T-cell (primary cell): ENCODE measurements at regions not wholly inside any gene's neighbourhood (a gene's known extent, or its start where the extent isn't known, plus 50 kb on each side); places are given as distances from the start of the nearest gene placed in this dataset.

ENCODE experiments used
- ATAC-seq, 4 experiments: fragments of 200-7000 bp in 3 of 4; fragments of 150-1000 bp in 1 of 4; cut with Tn5 transposase; replicated peaks in 1 of 4; 1 replicate in 3 of 4; 2 replicates in 1 of 4; pipeline ENCODE4 v1.10.0; 2021; ENCODE audit warnings: moderate library complexity in 3 of 4, mild to moderate bottlenecking in 2 of 4, moderate number of reproducible peaks in 1 of 4
- CTCF ChIA-PET, 2 donors: fragments of 300-600 bp; sonication (Branson Sonifier 250); formaldehyde crosslinking; loops; one replicate each; lab custom pipeline; 2022; ENCODE audit warnings: antibody characterized with exemption in 2 of 2; lab: Charles Lee
- POLR2A ChIA-PET, 2 donors: fragments of 300-600 bp; sonication (Branson Sonifier 250); formaldehyde crosslinking; loops; one replicate each; lab custom pipeline; 2022; ENCODE audit warnings: antibody characterized with exemption in 2 of 2; lab: Charles Lee
- DNase-seq, 35 experiments: peaks; one replicate each; pipeline versions ENCODE4 v3.0.0 to v3.0.0-alpha.2; 2013 to 2023
- H3K27ac ChIP-seq: one replicate; pipeline ENCODE4 v1.5.1; 2013; ENCODE audit warnings: low read length
- H3K27me3 ChIP-seq, 2 experiments: replicated peaks in 1 of 2; 1 replicate in 1 of 2; 2 replicates in 1 of 2; pipeline versions ENCODE4 v1.6.1 to v1.7.0; 2013; ENCODE audit warnings: low read length in 1 of 2, mixed read lengths in 1 of 2; ENCODE audit not compliant: control insufficient read depth in 2 of 2, insufficient read depth in 2 of 2; ENCODE audit errors: extremely low read depth in 1 of 2
- H3K36me3 ChIP-seq, 2 donors: 1 replicate in 1 of 2; 2 replicates in 1 of 2; pipeline versions ENCODE4 v1.6.1 to v1.7.0; 2013; ENCODE audit warnings: low read length in 1 of 2; ENCODE audit not compliant: control insufficient read depth in 2 of 2, insufficient read depth in 1 of 2; ENCODE audit errors: extremely low read depth in 1 of 2
- H3K4me1 ChIP-seq, 2 experiments: 1 replicate in 1 of 2; 2 replicates in 1 of 2; pipeline versions ENCODE4 v1.6.1 to v1.7.0; 2013; ENCODE audit warnings: low read length in 2 of 2, mixed read lengths in 1 of 2; ENCODE audit not compliant: insufficient read depth in 2 of 2, control insufficient read depth in 1 of 2; ENCODE audit errors: extremely low read depth in 1 of 2
- H3K4me3 ChIP-seq, 2 donors: 1 replicate in 1 of 2; 2 replicates in 1 of 2; pipeline versions ENCODE4 v1.5.1 to v1.7.0; 2013; ENCODE audit warnings: mild to moderate bottlenecking in 2 of 2, low read length in 1 of 2, moderate library complexity in 1 of 2; ENCODE audit not compliant: control insufficient read depth in 1 of 2; ENCODE audit errors: extremely low read depth in 1 of 2
- H3K9me3 ChIP-seq: 2 replicates; pipeline ENCODE4 v1.7.0; 2013
- H3K27ac Mint-ChIP-seq, 2 donors: one replicate each; pipeline ENCODE4 v1.8.0; 2020 to 2021; ENCODE audit warnings: mild to moderate bottlenecking in 2 of 2, mixed read lengths in 2 of 2
- H3K27me3 Mint-ChIP-seq, 2 donors: one replicate each; pipeline ENCODE4 v1.8.0; 2021 to 2022; ENCODE audit warnings: mixed read lengths in 2 of 2
- H3K36me3 Mint-ChIP-seq: one replicate; pipeline ENCODE4 v1.8.0; 2021; ENCODE audit warnings: mixed read lengths
- H3K4me1 Mint-ChIP-seq, 3 donors: one replicate each; pipeline ENCODE4 v1.8.0; 2020 to 2022; ENCODE audit warnings: mixed read lengths in 3 of 3, mild to moderate bottlenecking in 1 of 3
- H3K4me3 Mint-ChIP-seq, 3 donors: one replicate each; pipeline ENCODE4 v1.8.0; 2020 to 2022; ENCODE audit warnings: mild to moderate bottlenecking in 3 of 3, mixed read lengths in 3 of 3, moderate library complexity in 3 of 3
- H3K9me3 Mint-ChIP-seq, 3 donors: one replicate each; pipeline ENCODE4 v1.8.0; 2020 to 2022; ENCODE audit warnings: mixed read lengths in 3 of 3
- WGBS: methylation state at CpG from one replicate; pipeline ENCODE4 v1.1.5; 2013; ENCODE audit warnings: missing lambda C conversion rate; ENCODE audit not compliant: insufficient coverage; 5-methylcytosine and 5-hydroxymethylcytosine counted together

GRCh38 chr15:70164910-70165715, 67.4 kb upstream of the TLE3 start:
- DNase-seq: no peak
- Histone ChIP-seq H3K27me3 (peaks cover 0 to 5% of the 10 kb centered on the region in 2 experiments), H3K36me3 (no peaks in the 10 kb centered on the region), H3K9me3 (no peaks in the 10 kb centered on the region), H3K4me3 (no peak overlapping the region), H3K27ac (no peak overlapping the region), H3K4me1 (no peaks in the 10 kb centered on the region)
- CTCF ChIA-PET: no interaction called here
- no peaks in the 10 kb centered on the region for H3K4me1 Mint-ChIP-seq
- 92% methylated on average over 10 of the region's 15 CpGs for WGBS
- peaks cover 2 to 5% of the 10 kb centered on the region in 2 donors for H3K27me3 Mint-ChIP-seq
- H3K9me3 Mint-ChIP-seq: no peaks in the 10 kb centered on the region
- H3K27ac Mint-ChIP-seq: no peak overlapping the region
- no peak for ATAC-seq
- POLR2A ChIA-PET: no interaction called here
- no peak overlapping the region for H3K4me3 Mint-ChIP-seq
- H3K36me3 Mint-ChIP-seq: no peaks in the 10 kb centered on the region

- no peak overlapping the region for H3K4me3 ChIP-seq
- DNase-seq (no peak), ATAC-seq (no peak)
- no peaks in the 10 kb centered on the region for H3K36me3 ChIP-seq
- ChIA-PET POLR2A (no interaction called here), CTCF (no interaction called here)
- Mint-ChIP-seq H3K9me3 (no peaks in the 10 kb centered on the region), H3K27ac (no peak overlapping the region), H3K4me1 (no peaks in the 10 kb centered on the region), H3K36me3 (no peaks in the 10 kb centered on the region), H3K27me3 (peaks cover 7 to 11% of the 10 kb centered on the region in 2 donors), H3K4me3 (no peak overlapping the region)
- H3K9me3 ChIP-seq: no peaks in the 10 kb centered on the region
- no peaks in the 10 kb centered on the region for H3K4me1 ChIP-seq
- WGBS: 85% methylated on average over 1 of the region's 3 CpGs
- H3K27me3 ChIP-seq: peaks cover 0 to 8% of the 10 kb centered on the region in 2 experiments
- H3K27ac ChIP-seq: no peak overlapping the region
These were observed 66.6 kb upstream of the TLE3 start for GRCh38 chr15:70164156-70164900.

GRCh38 chr15:70160803-70161565, 63.3 kb upstream of the TLE3 start:
- CTCF ChIA-PET: no interaction called here

GRCh38 chr15:70160267-70160666, 62.5 kb upstream of the TLE3 start:
- Histone ChIP-seq H3K36me3 (no peaks in the 10 kb centered on the region), H3K9me3 (no peaks in the 10 kb centered on the region), H3K27ac (no peak overlapping the region), H3K27me3 (peaks cover 0 to 24% of the 10 kb centered on the region in 2 experiments), H3K4me3 (no peak overlapping the region), H3K4me1 (no peaks in the 10 kb centered on the region)
- no peaks in the 10 kb centered on the region for H3K4me1 Mint-ChIP-seq
- no peak for DNase-seq
- peaks cover 12 to 14% of the 10 kb centered on the region in 2 donors for H3K27me3 Mint-ChIP-seq
- H3K4me3 Mint-ChIP-seq: no peak overlapping the region
- 78% methylated on average over 1 of the region's 1 CpG for WGBS
- no peaks in the 10 kb centered on the region for H3K36me3 Mint-ChIP-seq
- no peaks in the 10 kb centered on the region for H3K9me3 Mint-ChIP-seq
- H3K27ac Mint-ChIP-seq: no peak overlapping the region
- POLR2A ChIA-PET: no interaction called here
- CTCF ChIA-PET: no interaction called here
- ATAC-seq: no peak

More at GRCh38 chr15:70160803-70161565, 63.3 kb upstream of the TLE3 start:
- DNase-seq (no peak), ATAC-seq (no peak)
- no peak overlapping the region for H3K4me3 ChIP-seq
- peaks cover 0 to 24% of the 10 kb centered on the region in 2 experiments for H3K27me3 ChIP-seq
- H3K36me3 Mint-ChIP-seq: no peaks in the 10 kb centered on the region
- no peaks in the 10 kb centered on the region for H3K4me1 Mint-ChIP-seq
- POLR2A ChIA-PET: interaction anchor here in 1 of 2 donors (0.6 kb wide), 1 partner anchor 140 kb away, joined by 3 read pairs; no protein-coding TSS in a partner anchor
- no peaks in the 10 kb centered on the region for H3K9me3 Mint-ChIP-seq
- peaks cover 12 to 14% of the 10 kb centered on the region in 2 donors for H3K27me3 Mint-ChIP-seq
- no peaks in the 10 kb centered on the region for H3K4me1 ChIP-seq
- no peak overlapping the region for H3K27ac ChIP-seq
- no peak overlapping the region for H3K4me3 Mint-ChIP-seq
- no peaks in the 10 kb centered on the region for H3K36me3 ChIP-seq
- 73% methylated on average over 17 of the region's 19 CpGs for WGBS
- no peak overlapping the region for H3K27ac Mint-ChIP-seq
- no peaks in the 10 kb centered on the region for H3K9me3 ChIP-seq

- 63% methylated on average over 1 of the region's 2 CpGs for WGBS
- no peak overlapping the region for H3K4me3 ChIP-seq
- Mint-ChIP-seq H3K9me3 (no peaks in the 10 kb centered on the region), H3K27me3 (peaks cover 12 to 16% of the 10 kb centered on the region in 2 donors), H3K36me3 (no peaks in the 10 kb centered on the region), H3K4me3 (no peak overlapping the region), H3K27ac (peak overlapping the region in 1 of 2 donors; percentile 54), H3K4me1 (no peaks in the 10 kb centered on the region)
- ATAC-seq (no peak), DNase-seq (no peak)
- no peaks in the 10 kb centered on the region for H3K36me3 ChIP-seq
- ChIA-PET CTCF (no interaction called here), POLR2A (no interaction called here)
- H3K9me3 ChIP-seq: no peaks in the 10 kb centered on the region
- H3K27ac ChIP-seq: no peak overlapping the region
- H3K4me1 ChIP-seq: no peaks in the 10 kb centered on the region
- H3K27me3 ChIP-seq: peaks cover 0 to 24% of the 10 kb centered on the region in 2 experiments
These were observed 61.9 kb upstream of the TLE3 start for GRCh38 chr15:70159713-70160009.

- POLR2A ChIA-PET: no interaction called here
- WGBS: 66% methylated on average over 4 of the region's 9 CpGs
- Mint-ChIP-seq H3K4me3 (no peak overlapping the region), H3K4me1 (no peaks in the 10 kb centered on the region), H3K27ac (no peak overlapping the region), H3K27me3 (peaks cover 12 to 16% of the 10 kb centered on the region in 2 donors), H3K36me3 (no peaks in the 10 kb centered on the region), H3K9me3 (no peaks in the 10 kb centered on the region)
- H3K27ac ChIP-seq: no peak overlapping the region
- DNase-seq: no peak
- H3K27me3 ChIP-seq: peaks cover 0 to 24% of the 10 kb centered on the region in 2 experiments
- no peaks in the 10 kb centered on the region for H3K4me1 ChIP-seq
- ATAC-seq: no peak
- CTCF ChIA-PET: no interaction called here
- no peaks in the 10 kb centered on the region for H3K36me3 ChIP-seq
- H3K4me3 ChIP-seq: no peak overlapping the region
- no peaks in the 10 kb centered on the region for H3K9me3 ChIP-seq
These were observed 61.4 kb upstream of the TLE3 start for GRCh38 chr15:70159001-70159712.
